Mesenchymal stem cell (in vitro differentiated cells and primary cell): ENCODE measurements at regions not wholly inside any gene's neighbourhood (a gene's known extent, or its start where the extent isn't known, plus 50 kb on each side); places are given as distances from the start of the nearest gene placed in this dataset.

Experiments used
- DNase-seq: peaks from one replicate; pipeline ENCODE4 v3.0.0-alpha.2; 2013
- H2AFZ ChIP-seq: one replicate; pipeline ENCODE4 v1.6.1; 2013; ENCODE audit warnings: low read depth, mild to moderate bottlenecking, control low read depth, inconsistent platforms, low read length, moderate library complexity
- H2AK5ac ChIP-seq: 2 replicates; pipeline ENCODE4 v1.6.1; 2013; ENCODE audit warnings: low read length, moderate library complexity, mild to moderate bottlenecking, inconsistent platforms; ENCODE audit not compliant: severe bottlenecking
- H2BK120ac ChIP-seq: one replicate; pipeline ENCODE4 v1.6.1; 2013; ENCODE audit warnings: low read depth, mild to moderate bottlenecking, inconsistent platforms, low read length, moderate library complexity
- H2BK12ac ChIP-seq, 2 experiments: one replicate each; pipeline ENCODE4 v1.6.1; 2013; ENCODE audit warnings: inconsistent platforms in 2 of 2, low read length in 2 of 2, mild to moderate bottlenecking in 2 of 2, moderate library complexity in 2 of 2, control low read depth in 1 of 2
- H2BK15ac ChIP-seq: one replicate; pipeline ENCODE4 v1.6.1; 2013; ENCODE audit warnings: mild to moderate bottlenecking, low read depth, inconsistent platforms; ENCODE audit not compliant: poor library complexity, severe bottlenecking
- H2BK5ac ChIP-seq: 2 replicates; pipeline ENCODE4 v1.6.1; 2013; ENCODE audit warnings: low read depth, mild to moderate bottlenecking, low read length, control low read depth, inconsistent platforms; ENCODE audit not compliant: poor library complexity, severe bottlenecking
- H3K14ac ChIP-seq, 2 experiments: one replicate each; pipeline ENCODE4 v1.6.1; 2013; ENCODE audit warnings: inconsistent platforms in 2 of 2, low read length in 2 of 2, control low read depth in 1 of 2, mild to moderate bottlenecking in 1 of 2, moderate library complexity in 1 of 2
- H3K18ac ChIP-seq, 2 experiments: one replicate each; pipeline ENCODE4 v1.6.1; 2013; ENCODE audit warnings: inconsistent platforms in 2 of 2, low read length in 2 of 2, control low read depth in 1 of 2, low read depth in 1 of 2, mild to moderate bottlenecking in 1 of 2
- H3K23ac ChIP-seq, 2 experiments: one replicate each; pipeline ENCODE4 v1.6.1; 2013; ENCODE audit warnings: inconsistent platforms in 2 of 2, low read length in 2 of 2, mild to moderate bottlenecking in 2 of 2, moderate library complexity in 2 of 2, control low read depth in 1 of 2
- H3K27ac ChIP-seq: 2 replicates; pipeline ENCODE4 v1.5.1; 2013; ENCODE audit warnings: mild to moderate bottlenecking, moderate library complexity, low read length, control low read depth, inconsistent platforms; ENCODE audit not compliant: poor library complexity, severe bottlenecking
- H3K27me3 ChIP-seq, 2 experiments: 2 replicates each; pipeline versions ENCODE4 v1.6.1 to v1.7.0; 2013; ENCODE audit warnings: low read length in 2 of 2, mild to moderate bottlenecking in 2 of 2, moderate library complexity in 2 of 2, control low read depth in 1 of 2, inconsistent platforms in 1 of 2; ENCODE audit not compliant: control insufficient read depth in 1 of 2, insufficient read depth in 1 of 2
- H3K36me3 ChIP-seq, 2 experiments: 2 replicates each; pipeline versions ENCODE4 v1.6.1 to v1.7.0; 2013; ENCODE audit warnings: low read length in 2 of 2, control low read depth in 1 of 2, inconsistent platforms in 1 of 2, low read depth in 1 of 2, mild to moderate bottlenecking in 1 of 2; ENCODE audit not compliant: insufficient read depth in 2 of 2, control insufficient read depth in 1 of 2
- H3K4ac ChIP-seq, 2 experiments: one replicate each; pipeline ENCODE4 v1.6.1; 2013; ENCODE audit warnings: inconsistent platforms in 2 of 2, low read length in 2 of 2, mild to moderate bottlenecking in 2 of 2, moderate library complexity in 2 of 2, control low read depth in 1 of 2, low read depth in 1 of 2
- H3K4me1 ChIP-seq: 2 replicates; pipeline ENCODE4 v1.6.1; 2013; ENCODE audit warnings: low read depth, low read length, control low read depth; ENCODE audit not compliant: control insufficient read depth, insufficient read depth
- H3K4me2 ChIP-seq: 2 replicates; pipeline ENCODE4 v1.6.1; 2013; ENCODE audit warnings: low read length, mild to moderate bottlenecking, inconsistent platforms; ENCODE audit not compliant: poor library complexity, severe bottlenecking
- H3K4me3 ChIP-seq, 2 experiments: 2 replicates each; pipeline versions ENCODE4 v1.5.1 to v1.7.0; 2013; ENCODE audit warnings: low read length in 2 of 2, mild to moderate bottlenecking in 2 of 2, control low read depth in 1 of 2, low read depth in 1 of 2; ENCODE audit not compliant: insufficient read depth in 1 of 2
- H3K79me1 ChIP-seq: replicated peaks from 2 replicates; pipeline ENCODE4 v1.6.1; 2013; ENCODE audit warnings: mild to moderate bottlenecking, control low read depth, low read length, inconsistent platforms; ENCODE audit not compliant: poor library complexity, severe bottlenecking
- H3K9ac ChIP-seq: 2 replicates; pipeline ENCODE4 v1.7.0; 2013; ENCODE audit warnings: mild to moderate bottlenecking, low read length, moderate library complexity
- H3K9me3 ChIP-seq: 2 replicates; pipeline ENCODE4 v1.7.0; 2013; ENCODE audit warnings: mild to moderate bottlenecking, low read length; ENCODE audit not compliant: control insufficient read depth
- H4K8ac ChIP-seq: one replicate; pipeline ENCODE4 v1.6.1; 2013; ENCODE audit warnings: inconsistent platforms, mild to moderate bottlenecking, low read length, moderate library complexity
- H4K91ac ChIP-seq: one replicate; pipeline ENCODE4 v1.6.1; 2013; ENCODE audit warnings: mild to moderate bottlenecking, low read length, inconsistent platforms
- WGBS: methylation state at CpG from one replicate; pipeline ENCODE4 v1.1.7; 2013; ENCODE audit warnings: mixed read lengths; 5-methylcytosine and 5-hydroxymethylcytosine counted together

- no peak overlapping the region for H3K23ac ChIP-seq
- H4K8ac ChIP-seq = no peak overlapping the region
- peaks cover 6% of the 10 kb centered on the region for H3K9me3 ChIP-seq
- H3K4me2 ChIP-seq = no peak overlapping the region
- H3K9ac ChIP-seq = no peak overlapping the region
- H2BK120ac ChIP-seq = no peak overlapping the region
- H4K91ac ChIP-seq = no peak overlapping the region
- WGBS = 92% methylated on average over 15 of the region's 15 CpGs
- H2AK5ac ChIP-seq = no peak overlapping the region
- H3K4me3 ChIP-seq = no peak overlapping the region
- no peaks in the 10 kb centered on the region for H3K4me1 ChIP-seq
- peaks cover 0 to 39% of the 10 kb centered on the region in 2 experiments for H3K27me3 ChIP-seq
- H3K79me1 ChIP-seq = no peaks in the 10 kb centered on the region
- no peaks in the 10 kb centered on the region for H3K36me3 ChIP-seq
- no peak overlapping the region for H3K18ac ChIP-seq
- no peak overlapping the region for H2BK15ac ChIP-seq
- H2BK5ac ChIP-seq = no peak overlapping the region
- H2BK12ac ChIP-seq = no peak overlapping the region
- H3K14ac ChIP-seq = no peak overlapping the region
- DNase-seq = no peak
- H3K27ac ChIP-seq = no peak overlapping the region
- no peak overlapping the region for H3K4ac ChIP-seq
- H2AFZ ChIP-seq = no peak overlapping the region
Observed at GRCh38 chr16:86181526-86181925, 282.6 kb downstream of the IRF8 start.

DNA sequence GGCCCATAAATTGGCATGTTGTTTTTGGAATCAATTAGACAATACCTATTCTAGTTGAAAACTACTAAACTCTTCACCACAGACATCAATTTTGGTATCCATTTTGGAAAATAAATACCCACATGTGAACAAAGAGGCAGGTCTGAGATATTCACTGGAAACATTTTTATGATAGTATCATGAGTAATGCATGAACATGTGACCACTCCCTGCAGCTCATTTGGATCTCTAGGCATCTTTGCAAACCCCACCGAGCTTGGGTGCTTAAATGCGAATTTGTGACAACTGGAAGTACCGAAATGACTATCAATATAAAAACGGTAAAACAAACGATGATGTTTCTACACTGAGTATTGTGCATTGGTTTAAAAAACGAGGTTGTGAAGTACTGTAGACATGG, 285.2 kb downstream of the IRF8 start:
- H3K9me3 ChIP-seq = no peaks in the 10 kb centered on the region
- H3K4ac ChIP-seq = no peak overlapping the region
- H2BK5ac ChIP-seq = no peak overlapping the region
- 89% methylated on average over 6 of the region's 6 CpGs for WGBS
- no peak overlapping the region for H2AFZ ChIP-seq
- no peak overlapping the region for H3K18ac ChIP-seq
- H2BK15ac ChIP-seq = no peak overlapping the region
- no peak overlapping the region for H4K8ac ChIP-seq
- no peak overlapping the region for H3K4me3 ChIP-seq
- no peak overlapping the region for H3K9ac ChIP-seq
- H3K4me1 ChIP-seq = no peaks in the 10 kb centered on the region
- no peaks in the 10 kb centered on the region for H3K79me1 ChIP-seq
- H3K27ac ChIP-seq = no peak overlapping the region
- H4K91ac ChIP-seq = no peak overlapping the region
- DNase-seq = no peak
- no peak overlapping the region for H3K14ac ChIP-seq
- H3K36me3 ChIP-seq = no peaks in the 10 kb centered on the region
- no peak overlapping the region for H3K23ac ChIP-seq
- H3K4me2 ChIP-seq = no peak overlapping the region
- H3K27me3 ChIP-seq = peaks cover 0 to 59% of the 10 kb centered on the region in 2 experiments
- H2AK5ac ChIP-seq = no peak overlapping the region
- H2BK120ac ChIP-seq = no peak overlapping the region
- H2BK12ac ChIP-seq = no peak overlapping the region

- no peak overlapping the region for H4K8ac ChIP-seq
- H3K18ac ChIP-seq = no peak overlapping the region
- no peaks in the 10 kb centered on the region for H3K36me3 ChIP-seq
- H3K4me1 ChIP-seq = no peaks in the 10 kb centered on the region
- peaks cover 0 to 59% of the 10 kb centered on the region in 2 experiments for H3K27me3 ChIP-seq
- no peak overlapping the region for H3K4me2 ChIP-seq
- no peak overlapping the region for H2BK120ac ChIP-seq
- no peak overlapping the region for H2BK15ac ChIP-seq
- H3K4me3 ChIP-seq = no peak overlapping the region
- H2BK12ac ChIP-seq = no peak overlapping the region
- no peak overlapping the region for H2AFZ ChIP-seq
- no peaks in the 10 kb centered on the region for H3K9me3 ChIP-seq
- H3K14ac ChIP-seq = no peak overlapping the region
- H3K9ac ChIP-seq = no peak overlapping the region
- H3K79me1 ChIP-seq = no peaks in the 10 kb centered on the region
- H2AK5ac ChIP-seq = no peak overlapping the region
- H3K23ac ChIP-seq = no peak overlapping the region
- no peak overlapping the region for H4K91ac ChIP-seq
- no peak for DNase-seq
- 75% methylated on average over 5 of the region's 6 CpGs for WGBS
- H3K4ac ChIP-seq = no peak overlapping the region
- H3K27ac ChIP-seq = no peak overlapping the region
- H2BK5ac ChIP-seq = no peak overlapping the region
Observed at GRCh38 chr16:86185089-86185488, 286.1 kb downstream of the IRF8 start.

DNA sequence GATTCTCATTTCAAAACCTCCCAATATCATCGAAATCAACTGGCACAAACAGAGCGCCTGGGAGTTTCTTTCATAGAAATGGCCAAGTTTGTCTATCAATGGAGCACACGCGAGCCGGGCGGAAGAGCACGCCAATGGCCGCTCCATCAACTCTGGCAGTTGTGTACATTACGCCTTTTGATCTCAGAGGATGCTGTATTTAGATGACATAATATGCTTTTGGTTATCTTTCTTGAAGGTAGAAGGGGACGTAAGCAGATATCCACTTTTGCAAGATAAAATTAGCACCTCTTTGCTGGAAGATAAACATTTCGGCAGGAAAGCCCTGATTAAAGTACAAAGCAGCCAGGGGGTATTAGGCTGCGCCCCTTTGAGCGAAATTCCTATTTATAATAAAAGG, 287.4 kb downstream of the IRF8 start:
- Histone ChIP-seq H4K8ac (no peak overlapping the region), H3K9ac (no peak overlapping the region), H3K27me3 (peaks cover 0 to 70% of the 10 kb centered on the region in 2 experiments), H3K9me3 (no peaks in the 10 kb centered on the region), H2BK5ac (no peak overlapping the region), H3K36me3 (no peaks in the 10 kb centered on the region), H3K4me3 (no peak overlapping the region), H3K14ac (no peak overlapping the region), H3K4ac (no peak overlapping the region), H3K4me1 (no peaks in the 10 kb centered on the region), H3K23ac (no peak overlapping the region), H2BK120ac (no peak overlapping the region), H3K27ac (no peak overlapping the region), H2AK5ac (no peak overlapping the region), H3K4me2 (no peak overlapping the region), H3K79me1 (no peaks in the 10 kb centered on the region), H2BK15ac (no peak overlapping the region), H2AFZ (no peak overlapping the region), H4K91ac (no peak overlapping the region), H3K18ac (no peak overlapping the region), H2BK12ac (no peak overlapping the region)
- 87% methylated on average over 12 of the region's 13 CpGs for WGBS
- no peak for DNase-seq
